SIG-M5 (cell line): ENCODE measurements at regions not wholly inside any gene's neighbourhood (a gene's known extent, or its start where the extent isn't known, plus 50 kb on each side); places are given as distances from the start of the nearest gene placed in this dataset.

Experiments
- DNase-seq: peaks from one replicate; lab custom pipeline; 2025; lab: John Stamatoyannopoulos, UW

DNA sequence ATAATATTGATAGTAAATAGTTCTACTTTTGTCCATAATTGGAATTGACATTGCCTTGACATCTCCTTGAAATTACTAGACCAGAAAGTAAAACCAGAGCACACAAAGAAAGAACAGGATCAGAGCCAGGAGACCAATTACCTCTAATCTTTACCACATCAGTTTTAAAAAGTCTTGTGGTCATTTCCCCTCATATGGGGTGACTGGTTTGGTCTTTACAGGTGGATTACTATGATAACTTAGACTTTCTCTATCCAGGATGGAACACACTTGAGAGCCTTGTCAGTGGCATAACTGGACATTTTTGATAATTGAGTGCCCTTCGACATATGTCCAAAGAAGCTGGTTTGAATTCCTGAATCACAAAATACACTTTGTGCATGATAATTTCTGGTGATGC, 1148.1 kb upstream of the NCAM2 start:
- DNase-seq, result no peak

DNA sequence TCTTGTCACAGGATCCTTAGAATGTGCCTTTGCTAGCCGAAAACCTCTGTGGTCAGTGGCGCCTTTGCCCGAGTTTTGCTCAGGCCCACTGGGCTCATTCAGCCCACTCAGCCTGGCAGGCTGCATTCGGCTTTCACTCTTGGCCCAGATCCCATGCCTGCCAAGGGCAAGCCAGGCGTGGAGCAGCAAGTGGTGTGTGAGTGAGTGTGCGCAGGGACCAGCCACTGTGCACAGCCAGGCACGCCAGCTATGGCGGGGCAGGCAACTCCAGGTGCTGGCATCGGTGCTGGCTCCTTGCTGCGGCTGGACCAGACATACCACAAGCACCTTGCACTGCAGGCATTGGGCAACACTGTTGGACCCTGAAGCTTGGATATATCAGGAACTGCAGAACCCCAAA, 1145.1 kb upstream of the NCAM2 start:
- no peak for DNase-seq

DNA sequence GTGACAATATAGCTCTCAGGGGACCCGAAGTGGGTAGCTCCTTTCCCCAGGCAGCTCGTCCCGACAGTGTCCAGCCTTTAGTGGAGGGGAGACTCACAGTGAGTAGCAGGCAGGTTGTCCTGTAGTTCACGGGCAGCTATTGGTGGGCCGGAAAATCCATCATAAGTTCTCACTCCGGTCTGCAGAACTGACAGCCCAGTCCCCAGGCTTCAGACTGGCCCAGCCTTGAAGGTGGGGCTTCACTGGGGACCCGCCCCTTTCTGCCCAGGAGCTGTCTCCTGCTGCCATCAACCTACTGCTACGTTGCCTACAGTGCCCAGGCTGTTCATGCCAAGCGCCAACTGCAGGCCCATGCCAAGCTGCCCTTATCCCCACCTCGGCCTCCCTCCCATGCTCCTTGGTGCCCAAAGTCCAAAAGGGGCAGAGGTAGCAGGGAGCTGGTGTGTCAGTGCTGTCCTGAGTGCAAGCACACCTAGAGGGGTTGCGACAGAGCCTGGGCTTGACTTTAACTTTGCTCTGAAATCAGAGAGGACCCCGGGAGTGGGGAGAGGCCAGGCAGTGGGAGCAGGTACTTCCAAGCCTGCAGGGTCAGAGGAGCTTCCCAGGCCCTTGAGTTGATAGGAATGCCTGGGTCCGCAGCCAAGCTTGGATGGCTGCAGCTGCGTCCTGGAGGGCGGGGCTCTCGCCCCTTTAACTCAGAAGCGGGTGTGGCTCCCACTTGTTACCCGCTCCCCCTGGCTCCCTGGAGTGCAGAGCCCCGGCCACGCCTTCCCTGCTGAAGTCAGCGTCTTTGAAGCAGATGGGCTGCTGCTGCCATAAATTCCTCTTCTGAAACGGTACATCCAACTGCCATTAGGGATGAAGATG, 1144.3 kb upstream of the NCAM2 start:
- no peak for DNase-seq

DNA sequence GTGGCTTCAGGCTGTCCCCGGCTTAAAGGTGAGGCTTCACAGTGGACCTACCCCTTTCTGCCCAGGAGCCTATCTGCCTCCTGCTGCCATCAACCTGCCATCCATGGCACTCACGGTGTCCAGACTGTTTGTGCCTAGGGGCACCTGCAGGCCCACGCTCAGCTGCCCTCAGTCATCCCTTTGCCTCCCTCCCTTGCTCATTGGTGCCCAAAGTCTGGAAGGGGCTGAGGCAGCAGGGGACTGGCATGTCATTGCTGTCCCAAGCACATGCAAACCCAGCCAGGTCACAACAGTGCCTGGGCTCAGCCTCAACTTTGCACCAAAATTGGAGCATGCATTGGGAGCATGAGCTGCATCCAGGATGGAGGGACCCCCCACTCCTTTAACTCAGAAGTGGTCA, 1142.7 kb upstream of the NCAM2 start:
- no peak for DNase-seq

DNA sequence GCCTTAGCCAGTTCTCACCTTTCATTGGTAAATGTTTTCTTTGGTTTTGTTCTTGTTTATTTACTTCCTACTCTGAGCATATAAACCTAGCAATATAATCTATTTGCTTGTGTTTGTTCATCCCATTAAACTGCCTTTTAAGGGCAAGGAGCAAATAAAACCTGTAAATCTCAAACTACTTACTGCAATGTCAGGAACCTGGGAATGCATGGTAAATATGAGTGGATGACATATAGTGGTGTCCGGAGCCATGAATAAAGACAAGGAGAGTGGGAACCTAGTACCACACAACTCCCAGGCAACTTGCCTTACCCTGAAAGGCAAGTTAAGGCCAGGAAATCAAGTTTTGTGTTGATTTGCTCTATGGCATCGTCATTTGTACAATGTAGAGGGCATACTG, 1133.7 kb upstream of the NCAM2 start:
- DNase-seq, result no peak

DNA sequence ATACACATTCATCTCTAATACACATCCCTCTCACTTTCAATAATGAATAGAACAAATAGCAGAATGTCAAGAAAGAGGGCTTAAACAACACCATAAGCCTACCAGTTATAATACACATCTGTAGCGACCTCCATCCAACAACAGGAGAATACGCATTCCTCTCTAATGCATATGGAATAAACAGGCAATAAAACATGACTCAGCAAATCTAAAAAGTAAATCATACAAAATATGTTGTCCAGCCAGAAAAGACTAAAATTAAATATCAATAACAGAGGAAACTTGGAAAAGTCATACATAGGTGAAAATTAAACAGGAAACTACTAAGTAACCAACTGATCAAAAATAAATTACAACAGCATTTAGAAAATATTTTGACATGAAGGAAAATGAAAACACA, 1127.5 kb upstream of the NCAM2 start:
- DNase-seq, result no peak

DNA sequence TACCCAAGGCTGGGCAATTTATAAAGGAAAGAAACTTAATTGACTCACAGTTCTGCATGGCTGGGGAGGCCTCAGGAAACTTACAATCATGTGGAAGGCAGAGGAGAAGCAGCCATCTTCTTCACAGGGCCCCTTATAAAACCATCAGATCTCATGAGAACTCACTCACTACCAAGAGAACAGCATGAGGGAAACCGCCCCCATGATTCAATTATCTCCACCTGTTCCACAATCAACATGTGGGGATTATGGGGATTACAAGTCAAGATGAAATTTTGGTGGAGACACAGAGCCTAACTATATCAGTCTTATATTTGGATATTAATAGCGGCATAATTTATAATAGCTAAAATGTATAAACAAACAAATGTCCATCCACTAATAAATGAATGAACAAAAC, 1123.7 kb upstream of the NCAM2 start:
- DNase-seq, result no peak

DNA sequence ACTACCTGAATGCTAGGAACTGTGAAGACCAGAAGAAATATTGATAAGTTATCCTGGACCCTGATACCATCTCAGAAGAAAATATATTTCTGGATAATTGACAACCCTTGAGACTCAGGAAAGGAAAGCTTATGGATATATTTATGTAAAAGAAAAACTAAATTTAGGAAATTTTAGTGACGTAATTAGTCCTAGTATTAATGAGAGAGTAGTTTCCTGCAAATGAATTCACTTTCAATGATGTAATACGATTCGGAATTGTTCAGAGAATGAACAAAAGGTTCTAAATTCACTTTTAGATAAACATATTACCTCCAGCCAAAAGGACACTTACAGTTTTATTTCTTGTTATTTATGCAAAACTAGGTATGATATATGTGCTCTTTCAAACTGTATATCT, 1120.1 kb upstream of the NCAM2 start:
- DNase-seq, result no peak

DNA sequence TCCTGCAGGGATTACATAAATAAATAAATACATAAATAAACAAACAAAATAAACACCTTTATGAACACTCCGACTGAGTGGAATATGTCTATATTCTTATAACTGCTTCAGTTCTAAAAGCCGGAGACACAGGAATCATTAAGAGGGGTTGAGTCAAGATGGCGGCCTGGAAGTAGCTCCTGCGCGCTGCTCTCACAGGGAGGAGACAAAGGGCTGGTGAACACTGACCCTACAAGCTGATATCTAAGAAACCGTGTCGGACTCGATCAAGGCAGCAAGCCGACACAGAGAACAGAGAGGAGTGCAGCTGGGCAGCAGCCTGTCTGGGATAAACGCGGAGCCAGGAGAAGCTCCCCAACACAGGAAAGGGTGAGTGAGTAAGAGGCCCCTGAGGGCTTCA, 1098.6 kb upstream of the NCAM2 start:
- DNase-seq, result no peak

DNA sequence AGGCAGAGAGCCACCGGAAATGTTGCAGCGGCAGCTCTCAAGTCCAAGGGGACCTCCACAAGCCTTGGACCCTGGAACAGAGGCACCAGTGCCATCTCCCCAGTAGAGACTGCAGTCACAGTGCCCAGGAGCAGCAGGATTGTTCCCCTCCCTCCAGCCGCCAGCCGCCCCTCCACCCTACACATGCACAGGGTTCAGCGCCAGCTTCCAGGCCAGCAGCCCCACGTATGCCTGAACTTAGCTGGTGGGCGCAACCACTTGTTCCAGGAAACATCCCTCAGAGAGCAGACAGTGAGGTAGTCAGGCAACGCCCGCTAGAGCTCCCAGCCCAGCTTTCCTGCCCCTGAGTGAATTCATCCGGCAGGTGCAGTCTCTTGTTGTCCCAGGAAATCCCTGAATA, 1098.1 kb upstream of the NCAM2 start:
- no peak for DNase-seq

DNA sequence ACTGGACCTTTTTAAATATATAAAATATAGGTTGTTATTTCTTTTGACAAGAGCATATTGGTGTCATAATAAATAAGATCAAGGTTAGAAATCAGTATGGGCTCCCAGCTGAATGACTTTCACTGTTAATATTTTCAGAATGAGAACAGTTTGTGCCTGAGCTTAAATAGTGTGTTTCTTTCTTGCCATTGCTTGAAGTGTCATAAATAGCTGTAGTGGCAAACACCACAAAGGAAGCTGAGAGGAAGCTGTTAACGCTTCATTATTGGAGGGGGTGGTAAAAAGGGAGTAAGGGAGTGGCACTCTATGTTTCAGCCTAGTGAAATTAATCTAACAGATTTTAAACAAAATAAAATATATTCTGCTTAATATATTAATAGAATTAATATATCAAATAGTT, 1089.8 kb upstream of the NCAM2 start:
- DNase-seq, result no peak

DNA sequence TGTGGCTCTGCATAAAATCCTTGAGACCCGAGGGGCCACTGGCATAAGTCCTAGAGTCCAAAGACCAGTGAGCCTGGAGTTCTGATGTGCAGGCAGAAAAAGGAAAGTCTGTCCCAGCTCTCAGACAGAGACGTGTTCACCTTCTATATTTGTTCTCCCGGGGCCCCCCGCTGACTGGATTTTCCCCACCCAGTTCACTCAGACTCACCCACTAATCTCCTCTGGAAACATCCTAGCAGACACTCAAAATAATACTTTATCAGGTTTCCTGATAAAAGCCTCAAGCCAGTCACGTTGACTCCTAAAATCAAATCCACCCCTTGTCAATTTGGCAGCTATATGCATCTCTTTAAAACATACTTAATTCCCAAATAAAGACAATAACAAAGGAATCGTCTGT, 1084.2 kb upstream of the NCAM2 start:
- DNase-seq, result no peak

DNA sequence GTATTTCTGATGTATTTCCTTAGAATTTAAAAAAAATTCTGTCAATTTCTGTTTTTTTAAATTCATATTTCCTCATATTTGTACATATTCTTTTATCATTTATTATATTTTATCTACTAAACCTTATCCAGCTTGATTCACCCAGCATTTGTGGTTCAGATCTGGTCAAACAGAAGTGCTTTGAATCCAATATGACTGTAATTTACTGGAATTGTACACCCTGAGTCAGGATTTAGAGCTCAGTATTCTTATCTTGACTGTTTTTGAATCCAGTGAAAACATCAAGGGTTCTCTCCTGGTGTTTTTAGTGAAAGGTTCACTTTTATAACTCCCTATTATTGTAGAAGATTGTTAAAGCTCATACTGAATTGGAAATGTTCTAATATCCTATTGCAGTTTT, 1077.0 kb upstream of the NCAM2 start:
- DNase-seq, result no peak

DNA sequence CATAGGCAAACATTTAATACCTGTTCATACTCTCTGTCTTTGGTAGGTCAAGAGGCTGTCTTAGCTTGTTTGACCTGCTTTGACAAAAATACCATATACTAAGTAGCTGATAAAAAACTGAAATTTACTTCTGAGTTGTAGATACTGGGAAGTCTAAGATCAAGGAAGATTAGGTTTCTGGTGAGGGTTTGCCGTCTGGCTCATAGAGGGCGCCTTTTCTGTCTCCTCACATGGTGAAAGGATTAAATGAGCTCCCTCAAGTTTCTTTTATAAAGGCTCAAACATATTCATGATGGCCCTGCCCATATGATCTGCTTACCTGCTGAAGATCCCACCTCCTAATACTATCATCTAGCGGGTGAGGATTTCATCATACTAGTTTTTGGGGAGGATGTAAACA, 1076.1 kb upstream of the NCAM2 start:
- DNase-seq, result no peak

DNA sequence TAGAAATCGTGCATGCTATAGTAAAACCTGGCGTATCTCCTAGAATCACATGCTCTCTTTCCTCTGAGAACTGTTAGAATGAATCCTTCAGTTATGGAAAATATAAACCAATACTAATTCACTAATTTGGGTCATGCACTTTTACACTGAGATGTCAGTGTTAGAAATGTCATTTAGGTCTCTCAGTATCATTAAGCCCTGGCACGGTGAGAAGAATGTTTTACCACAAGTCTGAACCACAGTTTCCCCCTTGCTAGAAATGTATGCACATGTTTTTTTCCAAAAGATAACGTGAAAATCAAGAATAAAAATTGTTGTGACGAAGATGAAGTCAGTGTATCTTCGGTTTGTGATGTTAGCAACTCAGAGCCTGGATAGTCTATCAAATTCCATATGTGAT, 1062.7 kb upstream of the NCAM2 start:
- no peak for DNase-seq

DNA sequence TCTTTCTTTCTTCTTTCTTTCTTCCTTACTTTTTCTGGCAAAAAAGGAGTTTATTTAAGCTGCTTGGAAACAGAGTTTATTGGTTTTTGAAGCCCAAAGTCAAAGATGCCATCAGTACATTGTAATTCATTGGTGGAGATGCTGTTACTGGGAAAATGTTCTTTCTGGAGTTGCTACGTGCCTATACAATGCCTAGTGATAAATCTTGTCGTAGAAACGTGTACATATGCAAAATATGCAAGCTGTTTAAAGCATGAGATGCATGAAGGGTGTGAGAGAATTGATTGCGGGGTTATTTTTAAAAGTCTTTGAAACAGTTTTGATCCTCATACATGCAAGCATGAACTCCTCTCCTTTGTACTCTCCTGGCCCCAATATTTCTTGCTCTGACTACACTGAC, 1060.6 kb upstream of the NCAM2 start:
- DNase-seq, result no peak

DNA sequence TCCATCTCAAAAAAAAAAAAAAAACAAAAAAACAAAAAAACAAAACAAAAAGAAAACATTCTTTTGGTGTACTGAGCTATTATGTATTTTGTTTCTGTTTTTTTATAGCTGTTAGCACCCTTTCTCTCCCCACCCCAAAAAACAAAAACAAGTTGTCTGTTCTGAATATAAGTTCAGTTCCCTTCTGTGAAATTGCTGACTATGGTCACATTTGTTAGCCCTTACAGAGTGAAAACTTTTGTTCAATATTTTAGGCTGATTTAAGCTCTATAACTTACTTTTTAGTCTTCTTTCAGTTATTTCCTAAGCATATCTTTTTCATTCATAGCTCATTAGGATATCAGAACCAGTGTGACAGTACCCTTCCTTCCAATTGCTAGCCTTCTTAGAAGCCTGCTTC, 1056.6 kb upstream of the NCAM2 start:
- DNase-seq, result no peak

DNA sequence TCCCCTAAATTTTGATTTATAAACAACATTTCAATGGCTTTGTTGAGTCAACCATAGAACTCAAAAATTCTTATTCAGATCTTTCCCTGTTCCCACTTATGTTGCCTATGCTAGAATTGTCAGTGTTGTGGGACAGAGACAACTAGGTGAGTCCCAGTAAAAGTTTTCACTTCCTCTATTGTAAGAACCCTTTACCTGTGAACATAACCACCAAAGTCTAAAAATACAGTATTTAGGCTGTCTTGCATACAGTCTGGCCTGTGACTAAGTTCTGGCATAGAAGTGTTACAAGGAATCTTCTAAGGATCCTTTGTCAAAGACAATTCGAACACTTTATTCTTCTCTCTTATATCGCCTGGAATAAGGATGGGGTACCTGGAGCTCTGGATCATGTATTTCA, 1047.9 kb upstream of the NCAM2 start:
- DNase-seq, result no peak

DNA sequence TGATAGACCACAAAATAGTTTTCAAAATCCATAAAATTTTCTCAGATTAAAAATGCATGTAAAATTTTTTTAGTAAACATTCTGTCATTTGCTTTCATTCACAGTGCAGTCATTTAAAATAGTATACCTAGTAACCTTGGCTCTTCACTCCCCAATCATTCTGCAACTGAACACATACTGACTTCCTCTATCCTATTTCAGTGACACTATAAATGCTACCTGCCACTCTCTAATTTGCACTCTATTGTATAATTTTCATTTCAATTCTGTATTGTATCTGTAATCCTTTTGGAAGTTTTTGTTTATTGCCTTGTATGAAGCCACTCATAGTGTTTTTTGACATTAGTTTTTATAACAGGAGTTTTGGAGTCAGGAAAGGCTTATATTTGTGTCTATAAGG, 1029.1 kb upstream of the NCAM2 start:
- DNase-seq, result no peak

DNA sequence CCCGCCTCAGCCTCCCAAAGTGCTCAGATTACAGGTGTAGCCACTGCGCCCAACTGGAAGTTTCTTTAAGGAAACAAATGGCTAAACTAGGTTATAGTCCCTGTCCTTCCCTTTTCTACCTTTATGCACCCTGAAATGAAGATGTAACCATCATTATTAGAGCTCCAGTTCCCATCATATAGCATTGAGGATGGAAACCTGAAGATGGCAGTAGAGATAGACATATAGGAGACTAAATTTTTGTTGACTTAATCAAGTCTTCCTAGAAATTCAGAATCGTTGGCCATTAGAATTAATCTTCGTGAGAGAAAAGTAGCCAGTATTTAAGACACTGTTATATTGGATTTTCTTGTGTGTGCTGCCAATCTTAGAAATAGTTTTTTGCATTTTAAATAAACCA, 1016.3 kb upstream of the NCAM2 start:
- no peak for DNase-seq

DNA sequence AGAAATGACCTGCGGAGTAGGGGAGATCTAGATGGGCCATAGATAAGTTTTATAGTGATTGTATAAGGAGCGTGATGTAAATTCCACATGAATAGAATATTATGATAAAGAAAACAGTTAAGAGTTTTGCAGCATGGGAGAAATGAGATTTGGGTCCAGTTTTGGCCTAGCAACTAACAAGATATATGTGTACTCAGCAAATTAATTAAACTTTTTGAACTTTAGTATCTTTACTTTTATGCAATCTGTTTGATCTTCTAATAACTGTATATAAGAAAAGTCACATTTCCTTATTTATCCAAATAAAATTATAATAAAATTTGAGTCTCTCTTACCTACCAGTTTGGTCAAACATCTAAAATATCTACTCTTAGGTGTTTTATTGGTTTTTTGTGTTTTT, 1011.8 kb upstream of the NCAM2 start:
- DNase-seq, result no peak

DNA sequence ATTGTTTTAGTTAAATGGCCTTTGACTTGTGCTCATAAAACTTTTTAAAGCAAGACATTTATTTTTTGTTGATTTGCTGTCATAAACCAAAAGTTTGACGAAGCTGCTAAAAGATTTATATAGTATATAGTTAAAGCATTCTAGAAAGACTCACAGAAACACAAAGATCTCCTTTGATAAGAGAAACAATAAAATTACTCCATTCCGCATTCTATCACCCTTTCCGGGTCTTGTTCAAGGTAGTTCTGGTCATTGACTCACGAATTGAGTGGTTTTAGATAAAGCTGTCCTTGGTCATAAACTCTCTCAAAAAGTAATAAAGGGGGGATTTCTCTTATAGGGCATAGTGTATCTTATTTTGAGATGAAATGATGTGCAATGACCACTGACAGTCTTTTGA, 1010.5 kb upstream of the NCAM2 start:
- no peak for DNase-seq

DNA sequence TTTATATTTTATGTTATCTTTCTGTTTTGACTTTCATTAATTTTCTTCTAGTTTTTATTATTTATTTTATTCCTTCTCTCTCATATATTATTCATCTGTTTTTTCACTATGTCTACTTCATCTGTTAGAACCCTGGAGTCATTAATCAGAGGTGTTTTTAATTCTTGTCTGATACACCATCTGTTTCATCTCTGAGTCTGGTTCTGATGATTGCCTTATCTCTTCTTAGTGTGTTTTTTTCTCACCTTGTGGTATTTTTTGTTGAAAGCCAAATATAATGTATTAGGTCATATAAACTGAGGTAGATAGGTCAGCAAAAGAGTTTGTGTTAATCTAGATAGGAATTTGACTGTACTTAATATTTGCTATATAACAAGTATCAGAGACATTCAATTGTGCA, 1005.7 kb upstream of the NCAM2 start:
- no peak for DNase-seq

DNA sequence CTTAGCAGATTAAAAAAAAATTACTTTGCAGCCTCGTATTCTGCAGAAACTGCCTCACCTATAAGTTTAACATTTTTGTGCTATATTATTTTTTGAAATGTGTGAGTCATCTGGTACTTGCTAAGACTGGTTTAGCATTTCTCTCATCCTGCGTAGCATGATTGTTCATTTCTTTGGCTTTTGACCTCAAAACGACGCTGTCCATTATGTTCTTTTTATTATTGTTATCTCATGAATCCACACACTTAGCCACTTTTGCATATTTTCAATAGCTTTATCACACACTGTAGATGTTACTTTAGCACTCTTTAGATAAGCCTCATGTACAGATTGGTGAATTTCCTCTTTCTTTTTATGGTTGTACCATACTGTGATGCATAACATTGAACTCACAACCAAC, 1004.9 kb upstream of the NCAM2 start:
- no peak for DNase-seq

DNA sequence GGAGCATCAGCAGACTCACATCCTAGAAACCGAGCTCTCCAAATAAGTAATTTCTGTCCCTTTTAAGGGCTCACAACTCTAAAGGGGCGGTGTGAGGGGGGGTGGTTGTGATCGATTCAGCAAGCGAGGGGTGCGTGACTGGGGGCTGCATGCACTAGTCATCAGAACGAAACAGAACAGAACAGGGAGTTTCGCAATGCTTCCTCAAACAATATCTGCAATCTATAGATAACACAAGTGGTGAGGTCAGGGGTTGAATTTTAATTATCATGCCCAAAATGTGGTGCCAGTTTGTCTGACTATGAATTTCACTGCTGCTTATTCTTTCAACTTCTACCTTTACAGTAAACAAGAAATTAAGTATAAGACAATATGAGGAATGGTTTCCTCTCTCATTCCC, 1003.0 kb upstream of the NCAM2 start:
- no peak for DNase-seq
